ENCODE measurements at regions not wholly inside any gene's neighbourhood (a gene's known extent, or its start where the extent isn't known, plus 50 kb on each side); places are given as distances from the start of the nearest gene placed in this dataset.

GRCh38 chr11:95515371-95515770, 274.2 kb downstream of the FAM76B start:
- Histone ChIP-seq H3K36me3 (ENCODE audit: control insufficient read depth, insufficient read depth, low read length) (no peaks in the 10 kb centered on the region), H3K9me3 (ENCODE audit: control insufficient read depth, insufficient read depth, low read depth, low read length) (no peaks in the 10 kb centered on the region), H3K27me3 (ENCODE audit: control insufficient read depth, insufficient read depth, low read length) (peaks cover 4% of the 10 kb centered on the region; the same call in 1 of the 2 replicates), H3K4me3 (ENCODE audit: low read depth in 2 of 2, low read length in 2 of 2) (no peak overlapping the region), H3K4me1 (ENCODE audit: control insufficient read depth, insufficient read depth, low read length) (no peaks in the 10 kb centered on the region), H3K27ac (ENCODE audit: low read length) (no peak overlapping the region)
- BruUV-seq (replicated peaks): no TSS peak
- no peak for DNase-seq (ENCODE audit: low read depth, low spot score)
- in situ Hi-C loops (cut with HindIII; ENCODE audit: low pct_unique_long_range_greater_than_20kb, low sequenced_read_pairs): no loop called here
- no peak for TF ChIP-seq TCF7L2 (IDR thresholded peaks at IDR 0.05; ENCODE audit: low read depth, low read length)
- no peak for TF ChIP-seq SIN3A (IDR thresholded peaks at IDR 0.05; ENCODE audit: borderline replicate concordance, insufficient read depth, low read depth, low read length)
- TF ChIP-seq CTCF (IDR thresholded peaks at IDR 0.05): no peak
- no peak for TF ChIP-seq REST (IDR thresholded peaks at IDR 0.05; ENCODE audit: insufficient read depth in 1 of 2, low read depth in 2 of 2, low read length in 1 of 2)
- TF ChIP-seq POLR2AphosphoS5 (IDR thresholded peaks at IDR 0.05; ENCODE audit: low read depth, low read length): no peak
- ATAC-seq: no peak
- ChIA-PET POLR2A (no interaction called here), CTCF (no interaction called here)
- intact Hi-C loops (cut with micrococcal nuclease; ENCODE audit: unreplicated experiment): no loop called here

DNA sequence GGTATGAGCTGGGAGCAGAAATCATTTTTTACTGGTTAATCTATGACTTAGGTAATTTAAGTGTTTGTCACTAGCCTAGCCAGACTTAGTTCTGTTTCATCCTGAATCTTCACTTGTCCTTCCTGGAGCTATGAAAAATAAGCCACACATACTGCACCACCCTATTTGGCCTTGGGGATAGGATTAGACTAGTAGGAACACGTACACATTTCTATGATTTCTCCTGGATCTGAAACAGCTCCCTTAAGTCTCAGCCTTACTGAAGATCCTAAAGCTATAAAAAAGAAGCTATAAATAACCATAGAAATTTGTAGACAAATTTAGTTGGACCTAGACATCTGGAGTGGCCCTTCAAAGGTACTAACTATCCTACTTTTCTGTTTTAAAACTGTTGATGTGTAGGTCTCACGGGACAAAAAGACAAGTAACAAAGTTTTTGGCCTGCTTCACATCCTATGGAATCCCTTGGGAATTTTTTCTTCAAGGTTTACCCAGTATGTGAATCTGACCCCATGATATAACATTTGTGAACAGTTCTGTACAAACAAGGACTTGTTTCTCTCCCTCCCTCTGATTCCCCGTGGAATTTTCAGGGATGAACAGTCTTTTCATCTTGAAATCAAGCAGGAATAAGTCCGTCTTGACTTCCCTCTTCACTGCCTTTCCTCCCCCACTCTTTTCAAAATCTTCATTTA, 275.0 kb downstream of the FAM76B start:
- no peaks in the 10 kb centered on the region for H3K4me1 ChIP-seq (ENCODE audit: control insufficient read depth, insufficient read depth, low read length)
- H3K4me3 ChIP-seq (ENCODE audit: low read depth in 2 of 2, low read length in 2 of 2): no peak overlapping the region
- peaks cover 6% of the 10 kb centered on the region for H3K27me3 ChIP-seq (ENCODE audit: control insufficient read depth, insufficient read depth, low read length)
- intact Hi-C loops (cut with micrococcal nuclease; ENCODE audit: unreplicated experiment) (no loop called here), in situ Hi-C loops (cut with HindIII; ENCODE audit: low pct_unique_long_range_greater_than_20kb, low sequenced_read_pairs) (no loop called here)
- ChIA-PET CTCF (no interaction called here), POLR2A (no interaction called here)
- no peak for ATAC-seq
- BruUV-seq (replicated peaks): no TSS peak
- H3K9me3 ChIP-seq (ENCODE audit: control insufficient read depth, insufficient read depth, low read depth, low read length): no peaks in the 10 kb centered on the region
- H3K36me3 ChIP-seq (ENCODE audit: control insufficient read depth, insufficient read depth, low read length): no peaks in the 10 kb centered on the region
- DNase-seq (ENCODE audit: low read depth, low spot score): no peak
- no peak overlapping the region for H3K27ac ChIP-seq (ENCODE audit: low read length)
- TF ChIP-seq SIN3A (IDR thresholded peaks at IDR 0.05; ENCODE audit: borderline replicate concordance, insufficient read depth, low read depth, low read length): no peak
- TF ChIP-seq CTCF (IDR thresholded peaks at IDR 0.05): no peak
- TF ChIP-seq REST (IDR thresholded peaks at IDR 0.05; ENCODE audit: insufficient read depth in 1 of 2, low read depth in 2 of 2, low read length in 1 of 2): no peak
- no peak for TF ChIP-seq TCF7L2 (IDR thresholded peaks at IDR 0.05; ENCODE audit: low read depth, low read length)
- no peak for TF ChIP-seq POLR2AphosphoS5 (IDR thresholded peaks at IDR 0.05; ENCODE audit: low read depth, low read length)

All from Panc1 (cell line).